ENCODE measurements at regions not wholly inside any gene's neighbourhood (a gene's known extent, or its start where the extent isn't known, plus 50 kb on each side); places are given as distances from the start of the nearest gene placed in this dataset.

- DNase-seq (ENCODE audit: low read depth in 3 of 3, low spot score in 1 of 3): no peak
These were observed 123.5 kb upstream of the ADCY1 start for GRCh38 chr7:45450571-45451204.

DNA sequence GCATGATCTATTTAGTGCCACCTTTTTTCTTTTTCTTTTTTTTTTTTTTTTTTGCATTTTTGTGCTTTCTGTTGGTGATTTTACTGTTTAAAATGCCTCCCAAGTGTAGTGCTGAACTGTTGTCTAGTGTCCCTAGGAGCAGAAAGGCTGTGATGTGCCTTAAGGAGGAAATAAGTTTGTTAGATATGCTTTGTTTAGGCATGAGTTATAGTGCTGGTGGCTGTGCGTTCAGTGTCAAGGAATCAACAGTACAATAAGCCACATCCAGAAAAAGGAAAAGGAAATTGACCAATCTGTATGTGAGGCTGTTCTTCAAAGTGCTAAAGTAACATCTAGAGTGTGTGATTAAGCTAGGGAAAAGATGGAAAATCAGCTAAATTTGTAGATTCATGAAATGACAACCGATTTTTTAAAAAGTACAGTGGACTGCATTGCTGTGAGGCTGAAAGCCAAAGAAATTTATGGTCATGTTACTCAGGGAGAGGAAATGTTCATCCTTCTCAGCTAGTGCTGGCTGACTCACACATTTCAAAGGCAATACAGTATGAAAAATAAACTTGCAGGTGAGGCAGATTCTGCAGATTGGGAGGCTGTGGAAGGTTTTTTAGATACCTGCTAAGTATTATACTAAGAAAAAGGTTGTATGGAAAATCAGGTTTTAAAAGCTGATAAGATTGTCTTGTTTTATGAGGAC lies 122.7 kb upstream of the ADCY1 start:
- no peak for DNase-seq (ENCODE audit: low read depth in 3 of 3, low spot score in 1 of 3)

DNA sequence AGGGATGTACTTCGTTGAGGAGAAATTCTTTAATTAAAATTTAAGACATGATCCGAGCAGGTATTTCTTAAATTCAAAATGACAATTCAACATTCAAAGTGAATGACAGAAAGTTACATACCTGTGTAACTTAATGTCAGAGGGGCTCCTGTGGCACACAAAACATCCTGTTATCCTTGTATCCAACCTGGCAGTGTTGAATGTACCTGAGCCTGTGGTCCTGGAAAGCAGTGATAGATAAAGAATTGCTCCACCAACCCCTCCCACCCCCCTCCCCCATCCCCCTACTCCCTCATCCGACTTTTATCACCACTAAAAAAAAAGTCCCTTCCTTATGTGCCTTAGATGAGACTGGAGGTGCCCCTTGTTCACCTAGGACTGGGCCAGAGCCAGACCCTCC lies 119.4 kb upstream of the ADCY1 start:
- no peak for DNase-seq (ENCODE audit: low read depth in 3 of 3, low spot score in 1 of 3)

DNA sequence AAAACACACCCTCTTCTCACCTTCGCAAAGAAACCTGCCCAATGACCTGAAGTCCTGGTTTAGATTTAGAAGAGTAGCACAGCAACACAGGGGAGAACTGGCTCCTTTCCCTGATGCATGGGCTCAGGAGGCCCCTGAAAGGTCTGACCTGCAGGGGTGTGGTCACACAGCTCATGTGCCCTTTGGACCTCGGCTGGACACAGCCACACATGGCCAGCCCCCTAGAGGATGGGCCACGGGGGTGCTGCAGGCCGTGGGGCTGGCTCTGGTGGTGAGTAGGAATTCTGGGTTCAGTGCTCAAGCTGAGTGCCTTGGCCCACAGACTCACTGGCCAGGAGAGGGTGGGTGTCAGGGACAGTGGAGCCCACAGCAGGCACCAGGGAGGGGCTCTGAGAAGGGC lies 118.5 kb upstream of the ADCY1 start:
- no peak for DNase-seq (ENCODE audit: low read depth in 3 of 3, low spot score in 1 of 3)

DNA sequence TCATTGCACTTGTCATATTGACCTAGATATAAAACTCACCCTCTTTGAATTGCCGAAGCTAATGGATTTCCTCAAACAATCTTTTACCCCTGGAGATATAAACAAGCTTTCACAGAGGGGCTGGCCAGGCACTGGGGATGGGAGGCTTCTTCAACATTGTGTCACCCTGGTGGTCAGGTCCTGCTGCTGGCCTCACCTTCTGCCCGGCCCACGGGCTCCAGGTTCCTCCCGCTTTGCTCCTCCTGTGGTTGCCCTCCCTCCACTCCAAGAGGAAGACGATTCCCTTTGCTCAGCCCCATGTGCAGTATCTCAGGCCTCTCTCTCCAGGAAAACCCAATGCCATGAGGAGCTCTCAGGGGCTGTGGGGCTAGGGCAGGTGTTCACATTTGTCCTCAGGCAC lies 118.1 kb upstream of the ADCY1 start:
- no peak for DNase-seq (ENCODE audit: low read depth in 3 of 3, low spot score in 1 of 3)

DNA sequence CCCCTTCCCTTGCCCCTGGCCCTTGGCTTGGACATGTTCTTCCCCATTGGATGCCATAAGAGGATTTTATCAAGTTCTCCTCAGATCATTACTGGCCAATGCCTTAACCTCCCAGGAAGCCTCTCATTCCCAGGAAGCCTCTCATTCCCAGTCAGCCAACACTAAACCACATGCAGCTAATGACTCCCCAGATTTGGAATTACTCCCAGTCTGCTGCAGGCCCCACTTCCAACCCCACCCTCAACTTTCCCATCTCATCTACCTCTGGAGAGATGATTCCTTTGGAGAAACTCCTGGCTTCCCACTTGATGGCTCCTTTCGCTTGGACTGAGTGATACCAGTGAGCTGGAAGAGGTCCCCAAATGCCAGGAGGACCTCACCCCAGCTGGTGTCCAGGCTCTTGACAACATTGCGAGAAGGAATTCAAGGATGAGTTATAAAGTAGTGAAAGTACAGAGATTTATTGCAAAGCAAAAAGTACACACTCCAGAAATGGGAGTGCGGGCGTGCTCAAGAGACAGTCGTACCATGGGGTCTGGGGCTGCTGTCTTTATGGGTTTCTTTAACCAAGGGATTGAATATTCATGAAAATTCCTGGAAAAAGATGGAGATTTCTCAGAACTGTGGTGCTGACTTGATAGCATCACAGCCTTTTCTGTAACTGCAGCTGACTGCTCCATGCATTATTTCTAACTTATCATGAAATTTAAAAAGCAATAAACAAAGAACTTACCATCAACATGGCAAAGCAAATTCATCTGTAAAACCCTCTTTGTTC lies 117.2 kb upstream of the ADCY1 start:
- DNase-seq (ENCODE audit: low read depth in 3 of 3, low spot score in 1 of 3): no peak

- no peak for DNase-seq (ENCODE audit: low read depth in 3 of 3, low spot score in 1 of 3)
These were observed 116.6 kb upstream of the ADCY1 start for GRCh38 chr7:45457591-45457990.

DNA sequence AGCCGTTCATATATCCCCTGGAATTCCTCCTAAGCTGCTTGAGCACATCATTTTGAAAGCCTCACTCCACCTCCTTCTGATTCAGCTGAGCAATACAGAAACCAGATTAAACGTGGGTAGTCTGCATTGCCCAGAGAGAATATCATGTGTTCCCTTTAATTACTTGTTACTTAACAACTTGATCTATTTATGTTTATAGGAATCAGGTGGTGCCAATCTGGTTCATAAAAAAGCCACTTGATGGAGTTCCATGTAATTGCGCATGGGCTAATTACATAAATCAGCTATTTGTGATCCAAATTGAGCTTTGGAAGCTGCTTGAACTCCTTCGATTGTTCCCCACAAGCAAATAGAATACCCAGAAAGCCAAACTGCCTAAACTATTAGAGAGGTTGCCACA lies 114.7 kb upstream of the ADCY1 start:
- DNase-seq (ENCODE audit: low read depth in 3 of 3, low spot score in 1 of 3): no peak

GRCh38 chr7:45460379-45460778 lies 113.8 kb upstream of the ADCY1 start:
- no peak for DNase-seq (ENCODE audit: low read depth in 3 of 3, low spot score in 1 of 3)

DNA sequence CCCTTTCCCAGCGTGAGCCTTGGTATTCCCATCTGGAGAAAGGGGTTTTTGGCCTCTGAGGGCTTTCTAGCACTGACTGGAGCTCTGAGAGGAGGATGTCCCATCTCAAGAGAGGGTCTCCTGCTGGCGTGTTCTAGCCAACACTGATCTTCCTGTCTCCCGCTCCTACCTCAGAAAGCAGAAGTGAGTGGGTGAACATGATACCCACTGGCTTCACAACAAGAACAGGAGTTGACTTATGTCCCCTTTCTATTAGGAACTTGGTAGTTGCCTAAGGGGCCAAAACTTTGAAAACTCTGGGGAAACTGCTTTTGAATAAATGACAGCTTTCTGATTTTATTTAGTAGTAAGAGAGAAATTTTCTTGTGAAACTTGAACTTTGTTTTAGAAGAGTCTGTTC lies 113.1 kb upstream of the ADCY1 start:
- DNase-seq (ENCODE audit: low read depth in 3 of 3, low spot score in 1 of 3): no peak

DNA sequence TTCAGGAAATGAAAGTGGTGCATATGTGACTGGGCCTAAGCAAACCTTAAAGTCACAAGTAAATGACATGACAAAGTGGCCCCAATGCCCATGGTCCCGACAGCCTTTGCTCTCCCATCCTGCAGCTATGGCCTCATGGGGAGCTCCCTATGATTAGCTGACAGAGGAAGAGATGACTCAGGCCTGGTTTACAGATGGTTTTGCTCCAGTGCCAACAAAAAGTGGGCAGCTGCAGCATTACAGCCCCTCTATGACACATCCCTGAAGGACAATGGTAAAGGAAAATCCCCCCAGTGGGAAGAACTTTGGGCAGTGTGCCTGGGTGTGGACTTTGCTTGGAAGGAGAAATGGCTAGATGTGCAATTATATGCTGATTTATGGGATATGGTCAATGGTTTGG lies 105.1 kb upstream of the ADCY1 start:
- DNase-seq (ENCODE audit: low read depth in 3 of 3, low spot score in 1 of 3): no peak

DNA sequence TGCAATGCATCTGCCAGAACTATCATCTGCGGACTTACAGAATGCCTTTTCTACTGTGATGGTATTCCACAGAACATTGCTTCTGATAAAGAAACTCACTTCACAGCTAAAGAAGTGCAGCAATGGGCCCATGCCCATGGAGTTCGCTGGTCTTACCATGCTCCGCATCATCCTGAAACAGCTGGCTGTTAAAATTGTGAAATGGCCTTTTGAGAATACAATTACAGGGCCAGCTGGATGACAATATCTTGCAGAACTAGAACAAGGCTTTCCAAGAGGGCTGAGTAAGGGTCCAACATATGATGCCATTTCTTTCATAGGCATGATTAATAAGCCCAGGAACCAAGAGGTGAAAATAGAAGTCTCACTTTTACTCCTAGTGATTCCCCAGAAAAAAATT lies 104.1 kb upstream of the ADCY1 start:
- DNase-seq (ENCODE audit: low read depth in 3 of 3, low spot score in 1 of 3): no peak

- DNase-seq (ENCODE audit: low read depth in 3 of 3, low spot score in 1 of 3): no peak
These were observed 94.4 kb upstream of the ADCY1 start for GRCh38 chr7:45479781-45480180.

- no peak for DNase-seq (ENCODE audit: low read depth in 3 of 3, low spot score in 1 of 3)
These were observed 91.7 kb upstream of the ADCY1 start for GRCh38 chr7:45482451-45482850.

DNA sequence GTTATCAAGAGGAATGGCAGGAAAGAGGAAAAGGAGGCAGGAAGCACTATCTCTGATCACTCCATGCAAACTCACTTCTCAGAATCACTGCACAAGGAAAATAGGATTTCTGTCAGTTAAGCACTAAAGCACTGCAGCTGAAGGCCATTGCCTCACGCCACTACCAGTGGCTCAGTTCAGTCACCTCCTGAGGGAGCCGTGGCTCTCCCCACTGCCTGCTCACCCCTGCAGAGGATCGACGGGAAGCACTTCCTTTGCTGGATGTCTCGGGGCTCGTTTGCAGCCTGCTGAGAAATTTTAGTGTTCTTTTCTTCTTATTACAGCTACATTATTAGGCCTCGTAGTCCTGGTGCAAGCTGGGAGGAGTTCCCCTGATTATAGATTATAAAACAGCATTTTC lies 90.1 kb upstream of the ADCY1 start:
- DNase-seq (ENCODE audit: low read depth in 3 of 3, low spot score in 1 of 3): no peak

DNA sequence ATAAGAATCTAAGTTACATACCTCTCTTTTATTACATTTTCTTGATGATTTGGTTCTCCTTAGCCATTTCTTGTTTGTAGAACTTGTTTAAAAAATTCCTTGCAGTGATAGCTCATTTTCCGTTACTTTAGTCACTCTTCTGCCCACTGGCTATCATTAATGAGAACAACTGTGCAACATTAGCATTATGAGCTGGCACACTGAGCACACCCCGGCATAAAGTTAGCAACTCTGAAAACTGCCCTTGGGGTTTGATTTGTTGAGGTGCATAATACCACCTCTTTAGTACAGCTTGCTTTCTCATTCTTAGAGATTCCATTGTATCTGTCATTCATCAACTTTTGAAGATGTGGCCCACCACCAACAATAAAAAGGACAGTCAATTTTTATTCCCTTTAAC lies 87.6 kb upstream of the ADCY1 start:
- DNase-seq (ENCODE audit: low read depth in 3 of 3, low spot score in 1 of 3): no peak

GRCh38 chr7:45494885-45495284 lies 79.3 kb upstream of the ADCY1 start:
- DNase-seq (ENCODE audit: low read depth in 3 of 3, low spot score in 1 of 3): no peak

- DNase-seq (ENCODE audit: low read depth in 3 of 3, low spot score in 1 of 3): no peak
These were observed 78.5 kb upstream of the ADCY1 start for GRCh38 chr7:45495618-45496017.

DNA sequence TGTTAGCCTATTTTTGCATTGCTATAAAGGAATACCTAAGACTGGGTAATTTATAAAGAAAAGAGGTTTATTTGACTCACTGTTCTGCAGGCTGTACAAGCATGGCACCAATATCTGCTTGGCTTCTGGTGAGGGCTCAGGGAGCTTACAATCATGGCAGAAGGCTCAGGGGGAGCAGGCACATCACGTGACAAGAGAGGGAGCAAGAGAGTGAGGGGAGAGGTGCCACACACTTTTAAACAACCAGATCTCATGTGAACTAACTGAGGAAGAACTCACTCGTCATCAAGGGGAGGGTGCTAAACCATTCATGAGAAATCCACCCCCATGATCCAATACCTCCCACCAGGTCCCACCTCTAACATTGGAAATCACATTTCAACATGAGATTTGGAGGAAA lies 73.9 kb upstream of the ADCY1 start:
- DNase-seq (ENCODE audit: low read depth in 3 of 3, low spot score in 1 of 3): no peak

- DNase-seq (ENCODE audit: low read depth in 3 of 3, low spot score in 1 of 3): no peak
These were observed 72.4 kb upstream of the ADCY1 start for GRCh38 chr7:45501791-45502190.

GRCh38 chr7:45506059-45506458 lies 68.1 kb upstream of the ADCY1 start:
- no peak for DNase-seq (ENCODE audit: low read depth in 3 of 3, low spot score in 1 of 3)

- no peak for DNase-seq (ENCODE audit: low read depth in 3 of 3, low spot score in 1 of 3)
These were observed 64.9 kb upstream of the ADCY1 start for GRCh38 chr7:45509222-45509621.
